GM23338 (cell line): ENCODE measurements at regions not wholly inside any gene's neighbourhood (a gene's known extent, or its start where the extent isn't known, plus 50 kb on each side); places are given as distances from the start of the nearest gene placed in this dataset.
A peak's percentile ranks its signal among the peaks of the same experiment; 100 is the strongest.

Experiments used
- ATAC-seq: fragments of 200-7000 bp; cut with Tn5 transposase; 3 replicates; pipeline ENCODE4 v1.9.1; 2020
- DNase-seq: peaks from one replicate; pipeline ENCODE4 v3.0.0-alpha.2; 2015; ENCODE audit warnings: low spot score
- H2AFZ ChIP-seq: fragments of 200-600 bp; sonication (generic); 2 replicates; pipeline ENCODE4 v1.8.0; 2016; ENCODE audit warnings: antibody characterized with exemption, mild to moderate bottlenecking, moderate library complexity
- H3F3A ChIP-seq: fragments of 200-600 bp; sonication (generic); replicated peaks from 2 replicates; pipeline ENCODE4 v1.8.0; 2017; ENCODE audit warnings: antibody characterized with exemption, mixed run types, low read depth
- H3K27ac ChIP-seq: fragments of 200-600 bp; sonication (generic); 2 replicates; pipeline ENCODE4 v1.6.1; 2016; ENCODE audit warnings: low read depth
- H3K27me3 ChIP-seq: fragments of 200-600 bp; sonication (generic); 2 replicates; pipeline ENCODE4 v1.8.0; 2016; ENCODE audit warnings: mild to moderate bottlenecking, mixed run types, moderate library complexity; ENCODE audit not compliant: insufficient read depth
- H3K36me3 ChIP-seq: fragments of 200-600 bp; sonication (generic); 2 replicates; pipeline ENCODE4 v1.8.0; 2016; ENCODE audit warnings: mild to moderate bottlenecking; ENCODE audit not compliant: insufficient read depth
- H3K4me1 ChIP-seq: fragments of 200-600 bp; sonication (generic); 2 replicates; pipeline ENCODE4 v1.8.0; 2016; ENCODE audit warnings: mild to moderate bottlenecking, moderate library complexity; ENCODE audit not compliant: insufficient read depth
- H3K4me2 ChIP-seq: fragments of 200-600 bp; sonication (generic); 2 replicates; pipeline ENCODE4 v1.7.1; 2017; ENCODE audit warnings: mixed run types
- H3K4me3 ChIP-seq: fragments of 200-600 bp; sonication (generic); 2 replicates; pipeline ENCODE4 v1.6.1; 2016; ENCODE audit warnings: mixed run types
- H3K79me2 ChIP-seq: fragments of 200-600 bp; sonication (generic); replicated peaks from 2 replicates; pipeline ENCODE4 v1.8.0; 2017; ENCODE audit warnings: mild to moderate bottlenecking; ENCODE audit not compliant: insufficient read depth
- H3K9me2 ChIP-seq: fragments of 200-600 bp; sonication (generic); 2 replicates; pipeline ENCODE4 v1.8.0; 2017; ENCODE audit not compliant: insufficient read depth
- H4K20me1 ChIP-seq: fragments of 200-600 bp; sonication (generic); replicated peaks from 2 replicates; pipeline ENCODE4 v1.8.0; 2017; ENCODE audit warnings: mild to moderate bottlenecking; ENCODE audit not compliant: insufficient read depth
- H3K27ac Mint-ChIP-seq: 2 replicates; pipeline ENCODE4 v1.8.0; 2020; ENCODE audit warnings: inconsistent platforms, mild to moderate bottlenecking, moderate library complexity, mixed read lengths
- H3K27me3 Mint-ChIP-seq: 3 replicates; pipeline ENCODE4 v1.8.0; 2022; ENCODE audit warnings: low read depth, mild to moderate bottlenecking, moderate library complexity, mixed read lengths, inconsistent platforms; ENCODE audit not compliant: insufficient read depth, poor library complexity
- H3K36me3 Mint-ChIP-seq: 3 replicates; pipeline ENCODE4 v1.8.0; 2021; ENCODE audit warnings: low read depth, mild to moderate bottlenecking, inconsistent platforms, moderate library complexity, mixed read lengths
- H3K4me1 Mint-ChIP-seq: 3 replicates; pipeline ENCODE4 v1.8.0; 2020; ENCODE audit warnings: mild to moderate bottlenecking, inconsistent platforms, mixed read lengths
- H3K4me3 Mint-ChIP-seq: 3 replicates; pipeline ENCODE4 v1.8.0; 2021; ENCODE audit warnings: moderate library complexity, mild to moderate bottlenecking, inconsistent platforms, mixed read lengths
- H3K9me3 Mint-ChIP-seq: 3 replicates; pipeline ENCODE4 v1.8.0; 2020; ENCODE audit warnings: moderate library complexity, mild to moderate bottlenecking, inconsistent platforms, mixed read lengths
- CREB1 ChIP-seq: fragments of 250-450 bp; sonication (Bioruptor Pico); IDR thresholded peaks from 2 replicates; pipeline ENCODE4 v1.5.0; 2020; ENCODE audit warnings: low read depth, mild to moderate bottlenecking, moderate library complexity
- CTCF ChIP-seq, 2 experiments: fragments of 200-600 bp in 1 of 2; sonication (generic) in 1 of 2; conservative IDR thresholded peaks; 2 replicates each; pipeline versions ENCODE4 v1.5.1 to v1.6.1; 2016 to 2017; ENCODE audit warnings: antibody characterized with exemption in 2 of 2, low read depth in 2 of 2, mild to moderate bottlenecking in 2 of 2, moderate library complexity in 1 of 2
- EZH2 ChIP-seq: fragments of 200-600 bp; sonication (generic); IDR thresholded peaks from one replicate; pipeline ENCODE4 v1.8.0; 2017; ENCODE audit warnings: antibody characterized with exemption, mild to moderate bottlenecking, low read depth; ENCODE audit not compliant: unreplicated experiment
- EZH2phosphoT487 ChIP-seq: fragments of 200-600 bp; sonication (generic); IDR thresholded peaks from one replicate; pipeline ENCODE4 v1.8.1; 2018; ENCODE audit warnings: antibody characterized with exemption; ENCODE audit not compliant: unreplicated experiment
- NANOG ChIP-seq: IDR thresholded peaks from 2 replicates; pipeline ENCODE4 v1.6.1; 2016; ENCODE audit warnings: antibody characterized with exemption, borderline replicate concordance
- POLR2AphosphoS5 ChIP-seq: IDR thresholded peaks from 2 replicates; pipeline ENCODE4 v1.6.1; 2016; ENCODE audit warnings: antibody characterized with exemption, low read depth
- REST ChIP-seq: IDR thresholded peaks from one replicate; pipeline ENCODE4 v1.6.1; 2018; ENCODE audit warnings: antibody characterized with exemption; ENCODE audit not compliant: unreplicated experiment
- STAT1 ChIP-seq: IDR thresholded peaks from one replicate; pipeline ENCODE4 v1.6.1; 2016; ENCODE audit warnings: antibody characterized with exemption; ENCODE audit not compliant: unreplicated experiment
- ZNF462 ChIP-seq: fragments of 250-450 bp; sonication (Bioruptor Pico); IDR thresholded peaks from 2 replicates; pipeline ENCODE4 v1.5.0; 2020; ENCODE audit warnings: mild to moderate bottlenecking, moderate library complexity

GRCh38 chr12:76266797-76267196 lies 81.4 kb downstream of the BBS10 start:
- H3K79me2 ChIP-seq = no peaks in the 10 kb centered on the region
- H3K4me3 ChIP-seq = no peak overlapping the region
- H3K9me2 ChIP-seq = peaks cover 4% of the 10 kb centered on the region; the same call in 1 of the 2 replicates
- no peaks in the 10 kb centered on the region for H4K20me1 ChIP-seq
- peaks cover 6% of the 10 kb centered on the region; the same call in 2 of the 3 replicates for H3K9me3 Mint-ChIP-seq
- H3K27me3 ChIP-seq = no peaks in the 10 kb centered on the region
- no peaks in the 10 kb centered on the region for H3F3A ChIP-seq
- TF ChIP-seq NANOG = no peak
- TF ChIP-seq POLR2AphosphoS5 = no peak
- TF ChIP-seq REST = no peak
- no peak for TF ChIP-seq CREB1 (CRISPR knock-in tag)
- DNase-seq = no peak
- no peaks in the 10 kb centered on the region; the same call in 2 of the 3 replicates for H3K4me1 Mint-ChIP-seq
- no peak overlapping the region; the same call in 1 of the 2 replicates for H3K27ac Mint-ChIP-seq
- no peaks in the 10 kb centered on the region; the same call in 1 of the 2 replicates for H3K36me3 ChIP-seq
- H2AFZ ChIP-seq = peak overlapping the region; percentile 52; the same call in 1 of the 2 replicates
- no peaks in the 10 kb centered on the region for H3K27me3 Mint-ChIP-seq
- peaks cover 7% of the 10 kb centered on the region; the same call in 1 of the 2 replicates for H3K4me1 ChIP-seq
- no peak overlapping the region for H3K4me3 Mint-ChIP-seq
- ATAC-seq = no peak
- no peak overlapping the region for H3K4me2 ChIP-seq
- H3K27ac ChIP-seq = no peak overlapping the region
- H3K36me3 Mint-ChIP-seq = no peaks in the 10 kb centered on the region; the same call in 1 of the 3 replicates

GRCh38 chr12:76265424-76266180 lies 82.6 kb downstream of the BBS10 start:
- no peaks in the 10 kb centered on the region for H4K20me1 ChIP-seq
- H3K27ac ChIP-seq = no peak overlapping the region
- H3K27ac Mint-ChIP-seq = no peak overlapping the region
- no peaks in the 10 kb centered on the region; the same call in 1 of the 3 replicates for H3K36me3 Mint-ChIP-seq
- DNase-seq = no peak
- no peak overlapping the region for H3K4me3 Mint-ChIP-seq
- no peaks in the 10 kb centered on the region for H3K27me3 Mint-ChIP-seq
- no peak overlapping the region for H2AFZ ChIP-seq
- H3F3A ChIP-seq = no peaks in the 10 kb centered on the region
- H3K27me3 ChIP-seq = no peaks in the 10 kb centered on the region
- peaks cover 7% of the 10 kb centered on the region; the same call in 1 of the 2 replicates for H3K9me2 ChIP-seq
- H3K4me2 ChIP-seq = no peak overlapping the region
- no peaks in the 10 kb centered on the region; the same call in 2 of the 3 replicates for H3K4me1 Mint-ChIP-seq
- H3K9me3 Mint-ChIP-seq = peaks cover 8% of the 10 kb centered on the region; the same call in 2 of the 3 replicates
- no peak overlapping the region for H3K4me3 ChIP-seq
- ATAC-seq = no peak
- H3K79me2 ChIP-seq = no peaks in the 10 kb centered on the region
- H3K4me1 ChIP-seq = no peaks in the 10 kb centered on the region
- H3K36me3 ChIP-seq = no peaks in the 10 kb centered on the region; the same call in 1 of the 2 replicates
- TF ChIP-seq EZH2phosphoT487 (no peak), CREB1 (CRISPR knock-in tag) (no peak), POLR2AphosphoS5 (no peak), CTCF (conservative IDR thresholded peaks at IDR 0.05; ENCODE audit: low read depth in 2 of 2) (no peak), STAT1 (no peak), ZNF462 (no peak), EZH2 (no peak)
